Keratinocyte (primary cell): ENCODE measurements at regions not wholly inside any gene's neighbourhood (a gene's known extent, or its start where the extent isn't known, plus 50 kb on each side); places are given as distances from the start of the nearest gene placed in this dataset.
A peak's percentile ranks its signal among the peaks of the same experiment; 100 is the strongest.

Experiments
- DNase-seq: peaks from one replicate; pipeline ENCODE4 v3.0.0-alpha.2; 2011; ENCODE audit warnings: low read depth, missing footprints, low spot score
- FAIRE-seq: peaks from 2 replicates; lab custom pipeline; 2011; peaks lifted over from hg19 to GRCh38; lab: Jason Lieb, UNC
- H2AFZ ChIP-seq: 2 replicates; pipeline ENCODE4 v1.6.0; 2012; ENCODE audit warnings: low read length, control low read depth, inconsistent platforms; ENCODE audit not compliant: control insufficient read depth
- H3K27ac ChIP-seq: 2 replicates; pipeline ENCODE4 v1.5.1; 2011; ENCODE audit warnings: low read length; ENCODE audit not compliant: control insufficient read depth, insufficient read depth
- H3K27me3 ChIP-seq: 3 replicates; pipeline ENCODE4 v1.6.0; 2011; ENCODE audit warnings: low read length; ENCODE audit not compliant: control insufficient read depth, insufficient read depth; ENCODE audit errors: extremely low read depth
- H3K36me3 ChIP-seq, 2 experiments: 2 replicates in 1 of 2; 3 replicates in 1 of 2; pipeline ENCODE4 v1.5.1; 2011; ENCODE audit warnings: low read length in 2 of 2, mild to moderate bottlenecking in 1 of 2; ENCODE audit not compliant: control insufficient read depth in 2 of 2, insufficient read depth in 2 of 2; ENCODE audit errors: extremely low read depth in 1 of 2
- H3K4me1 ChIP-seq: 3 replicates; pipeline ENCODE4 v1.5.1; 2011; ENCODE audit warnings: low read length; ENCODE audit not compliant: control insufficient read depth, insufficient read depth; ENCODE audit errors: extremely low read depth
- H3K4me2 ChIP-seq: 3 replicates; pipeline ENCODE4 v1.6.0; 2011; ENCODE audit warnings: low read depth, low read length; ENCODE audit not compliant: control insufficient read depth, insufficient read depth; ENCODE audit errors: extremely low read depth
- H3K4me3 ChIP-seq, 3 experiments: fragments of 200-600 bp in 1 of 3; sonication (generic) in 1 of 3; 2 replicates in 2 of 3; 3 replicates in 1 of 3; pipeline ENCODE4 v1.5.1; 2011 to 2016; ENCODE audit warnings: low read length in 3 of 3, mild to moderate bottlenecking in 3 of 3, control low read depth in 2 of 3, inconsistent platforms in 1 of 3, low read depth in 1 of 3, mixed read lengths in 1 of 3, mixed run types in 1 of 3, moderate library complexity in 1 of 3; ENCODE audit not compliant: control insufficient read depth in 2 of 3, insufficient read depth in 2 of 3; ENCODE audit errors: extremely low read depth in 1 of 3
- H3K79me2 ChIP-seq: 2 replicates; pipeline ENCODE4 v1.6.0; 2012; ENCODE audit warnings: low read length; ENCODE audit not compliant: control insufficient read depth, insufficient read depth
- H3K9ac ChIP-seq: 3 replicates; pipeline ENCODE4 v1.6.0; 2011; ENCODE audit warnings: low read length; ENCODE audit not compliant: control insufficient read depth, insufficient read depth; ENCODE audit errors: extremely low read depth
- H3K9me1 ChIP-seq: 3 replicates; pipeline ENCODE4 v1.6.0; 2011; ENCODE audit warnings: low read length; ENCODE audit not compliant: control insufficient read depth, insufficient read depth; ENCODE audit errors: extremely low read depth
- H3K9me3 ChIP-seq: 2 replicates; pipeline ENCODE4 v1.5.1; 2012; ENCODE audit warnings: low read depth, low read length; ENCODE audit not compliant: control insufficient read depth
- H4K20me1 ChIP-seq: 3 replicates; pipeline ENCODE4 v1.6.0; 2011; ENCODE audit warnings: low read length; ENCODE audit not compliant: control insufficient read depth, insufficient read depth; ENCODE audit errors: extremely low read depth
- EZH2 ChIP-seq: IDR thresholded peaks from one replicate; pipeline ENCODE4 v1.6.1; 2012; ENCODE audit warnings: inconsistent platforms, mild to moderate bottlenecking, low read length, moderate library complexity
- dilution Hi-C: fragments of 300-500 bp; cut with MboI; formaldehyde crosslinking; loops from one replicate; pipeline ENCODE4 v1.7.0; 2020; ENCODE audit warnings: low sequenced_read_pairs; ENCODE audit not compliant: extremely low pct_ligation_motif_present
- TF ChIP-seq, protein P1 (sequence below), 3 experiments: IDR thresholded peaks in 1 of 3; conservative IDR thresholded peaks in 1 of 3; optimal IDR thresholded peaks in 1 of 3; 2 replicates in 2 of 3; 3 replicates in 1 of 3; pipeline versions ENCODE3 to v1.5.1; 2011; ENCODE audit warnings: low read length in 3 of 3, mild to moderate bottlenecking in 3 of 3, moderate library complexity in 2 of 3, control low read depth in 1 of 3, inconsistent platforms in 1 of 3; ENCODE audit not compliant: insufficient read depth in 2 of 3; ENCODE audit errors: extremely low read depth in 1 of 3

DNA sequence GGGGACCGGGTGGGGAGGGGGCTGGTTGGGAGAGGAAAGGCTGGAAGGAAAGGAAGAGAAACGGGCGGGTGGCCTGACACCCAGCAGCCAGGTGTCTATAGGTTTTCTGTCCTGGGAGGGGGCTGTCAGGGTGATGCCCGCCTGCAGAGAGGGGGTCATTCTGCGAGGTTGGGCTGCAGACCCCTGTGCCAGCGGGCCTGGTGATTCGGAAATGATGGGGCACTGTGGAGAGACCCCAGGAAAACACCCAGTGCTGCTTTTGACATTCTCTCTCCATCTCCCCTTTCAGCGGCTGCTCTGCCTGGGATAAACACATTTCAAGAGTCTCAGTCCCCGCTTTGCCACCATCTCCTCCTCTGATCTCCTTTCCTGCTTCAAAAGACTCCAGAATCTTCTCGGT, 168.5 kb upstream of the RTL1 start:
- Histone ChIP-seq H3K4me2 (no peak overlapping the region), H3K9me3 (no peaks in the 10 kb centered on the region), H3K27me3 (peaks cover 18% of the 10 kb centered on the region), H3K36me3 (no peaks in the 10 kb centered on the region), H3K79me2 (no peaks in the 10 kb centered on the region), H3K9me1 (no peaks in the 10 kb centered on the region), H4K20me1 (no peaks in the 10 kb centered on the region), H3K9ac (no peak overlapping the region), H2AFZ (no peak overlapping the region), H3K27ac (no peak overlapping the region), H3K4me3 (no peak overlapping the region), H3K4me1 (peaks cover 10% of the 10 kb centered on the region)
- TF ChIP-seq, protein P1, sequence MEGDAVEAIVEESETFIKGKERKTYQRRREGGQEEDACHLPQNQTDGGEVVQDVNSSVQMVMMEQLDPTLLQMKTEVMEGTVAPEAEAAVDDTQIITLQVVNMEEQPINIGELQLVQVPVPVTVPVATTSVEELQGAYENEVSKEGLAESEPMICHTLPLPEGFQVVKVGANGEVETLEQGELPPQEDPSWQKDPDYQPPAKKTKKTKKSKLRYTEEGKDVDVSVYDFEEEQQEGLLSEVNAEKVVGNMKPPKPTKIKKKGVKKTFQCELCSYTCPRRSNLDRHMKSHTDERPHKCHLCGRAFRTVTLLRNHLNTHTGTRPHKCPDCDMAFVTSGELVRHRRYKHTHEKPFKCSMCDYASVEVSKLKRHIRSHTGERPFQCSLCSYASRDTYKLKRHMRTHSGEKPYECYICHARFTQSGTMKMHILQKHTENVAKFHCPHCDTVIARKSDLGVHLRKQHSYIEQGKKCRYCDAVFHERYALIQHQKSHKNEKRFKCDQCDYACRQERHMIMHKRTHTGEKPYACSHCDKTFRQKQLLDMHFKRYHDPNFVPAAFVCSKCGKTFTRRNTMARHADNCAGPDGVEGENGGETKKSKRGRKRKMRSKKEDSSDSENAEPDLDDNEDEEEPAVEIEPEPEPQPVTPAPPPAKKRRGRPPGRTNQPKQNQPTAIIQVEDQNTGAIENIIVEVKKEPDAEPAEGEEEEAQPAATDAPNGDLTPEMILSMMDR (optimal IDR thresholded peaks at IDR 0.05 in 1 of 3, IDR thresholded peaks at IDR 0.05 in 1 of 3, conservative IDR thresholded peaks at IDR 0.05 in 1 of 3; ENCODE audit: extremely low read depth in 1 of 3, insufficient read depth in 2 of 3, low read length in 3 of 3), result no peak
- no peak for TF ChIP-seq EZH2
- dilution Hi-C loops, result no loop called here
- FAIRE-seq, result no peak
- DNase-seq, result no peak

DNA sequence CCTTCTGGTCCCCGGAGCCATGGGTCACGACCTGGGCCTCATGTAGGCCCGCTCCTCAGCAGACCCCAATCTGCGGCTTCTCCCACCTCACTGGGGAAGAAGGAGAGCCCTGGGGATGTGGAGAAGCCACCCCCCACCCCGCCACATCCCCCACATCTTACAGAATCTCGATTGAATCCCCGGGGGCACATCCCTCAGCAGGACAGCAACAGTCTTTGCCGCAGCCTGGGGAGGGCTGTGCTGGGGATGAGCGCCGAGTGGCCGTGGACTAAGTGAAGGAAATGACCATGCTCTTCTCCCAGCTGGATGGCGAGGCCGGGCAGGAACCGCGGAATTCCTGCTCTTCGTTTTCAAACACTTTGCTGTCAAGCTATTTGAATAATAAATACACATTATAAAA, 169.0 kb upstream of the RTL1 start:
- H3K27ac ChIP-seq, result no peak overlapping the region
- no peaks in the 10 kb centered on the region for H3K36me3 ChIP-seq
- no peaks in the 10 kb centered on the region for H3K9me1 ChIP-seq
- H3K4me1 ChIP-seq, result peaks cover 10% of the 10 kb centered on the region
- H3K27me3 ChIP-seq, result peaks cover 23% of the 10 kb centered on the region
- no peaks in the 10 kb centered on the region for H3K9me3 ChIP-seq
- dilution Hi-C loops, result no loop called here
- H3K4me2 ChIP-seq, result no peak overlapping the region
- no peak for DNase-seq
- H3K4me3 ChIP-seq, result no peak overlapping the region
- H2AFZ ChIP-seq, result no peak overlapping the region
- H3K9ac ChIP-seq, result no peak overlapping the region
- H4K20me1 ChIP-seq, result no peaks in the 10 kb centered on the region
- FAIRE-seq, result no peak
- H3K79me2 ChIP-seq, result no peaks in the 10 kb centered on the region
- no peak for TF ChIP-seq EZH2

GRCh38 chr14:101072945-101073597, 169.5 kb upstream of the RTL1 start:
- H4K20me1 ChIP-seq, result no peaks in the 10 kb centered on the region
- H3K4me3 ChIP-seq, result no peak overlapping the region
- FAIRE-seq (peak; percentile 84), DNase-seq (peak; percentile 78)
- H3K9me3 ChIP-seq, result no peaks in the 10 kb centered on the region
- no peak overlapping the region for H2AFZ ChIP-seq
- peak overlapping the region; percentile 17 for H3K27ac ChIP-seq
- H3K79me2 ChIP-seq, result no peaks in the 10 kb centered on the region
- peaks cover 28% of the 10 kb centered on the region for H3K27me3 ChIP-seq
- dilution Hi-C loops, result no loop called here
- H3K9ac ChIP-seq, result peak overlapping the region; percentile 36
- no peaks in the 10 kb centered on the region for H3K36me3 ChIP-seq
- H3K9me1 ChIP-seq, result no peaks in the 10 kb centered on the region
- H3K4me2 ChIP-seq, result peak overlapping the region; percentile 35
- TF ChIP-seq, protein P1 (optimal IDR thresholded peaks at IDR 0.05 in 1 of 3, IDR thresholded peaks at IDR 0.05 in 1 of 3, conservative IDR thresholded peaks at IDR 0.05 in 1 of 3; ENCODE audit: extremely low read depth in 1 of 3, insufficient read depth in 2 of 3, low read length in 3 of 3), result no peak
- no peak for TF ChIP-seq EZH2
- peaks cover 10% of the 10 kb centered on the region for H3K4me1 ChIP-seq
